ENCODE measurements at regions not wholly inside any gene's neighbourhood (a gene's known extent, or its start where the extent isn't known, plus 50 kb on each side); places are given as distances from the start of the nearest gene placed in this dataset.

DNA sequence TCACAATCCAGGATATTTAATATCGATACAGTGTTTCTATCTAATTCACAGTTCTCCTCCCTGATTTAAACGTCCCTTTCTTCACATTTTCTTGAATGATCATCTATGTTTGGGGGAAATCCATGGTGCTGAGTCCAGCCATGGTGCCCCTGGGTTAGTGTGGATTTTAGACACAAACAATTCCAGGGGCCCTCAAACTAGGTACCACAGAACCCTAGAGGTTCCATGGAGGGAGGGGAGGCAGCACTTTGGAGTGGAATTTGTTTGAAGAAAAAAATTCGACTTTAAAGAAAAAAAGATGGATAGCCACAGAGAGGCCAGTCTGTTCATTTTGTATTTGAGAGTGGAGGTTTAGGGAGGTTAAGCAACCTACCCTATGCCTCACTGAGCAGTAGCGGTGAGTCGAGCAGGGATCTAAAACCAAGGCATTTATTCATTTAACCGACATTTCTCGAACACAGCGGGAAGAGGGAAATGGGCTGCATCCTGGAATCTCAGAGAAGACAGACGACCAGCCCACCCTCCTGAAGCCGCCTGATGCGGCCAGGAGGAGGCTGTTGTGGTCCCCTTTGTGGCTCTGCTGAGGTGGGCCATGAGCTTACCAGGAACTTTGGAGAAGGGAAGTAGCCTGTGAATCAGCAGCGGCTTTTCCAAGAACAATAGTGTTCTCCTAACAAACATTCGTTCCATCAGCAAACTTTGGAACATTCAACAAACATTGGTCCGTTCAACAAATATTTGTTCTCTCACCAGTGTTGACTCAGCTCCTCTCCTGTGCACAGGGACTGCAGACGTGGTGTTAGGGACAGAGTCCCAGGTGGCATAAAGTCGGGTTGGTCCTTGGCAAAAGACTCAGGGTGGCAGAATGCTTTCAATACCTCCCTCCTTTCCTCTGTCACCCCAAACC lies 103.5 kb upstream of the ZBTB40 start:
- no peak overlapping the region for H2AFZ ChIP-seq (ENCODE audit: low read depth, low read length)
- DNase-seq (ENCODE audit: low read depth) (no peak), FAIRE-seq (no peak)
- H3K27ac ChIP-seq (ENCODE audit: low read depth, low read length) = no peak overlapping the region
- no peak overlapping the region for H3K4me2 ChIP-seq (ENCODE audit: low read length)
- H3K27me3 ChIP-seq (ENCODE audit: insufficient read depth, low read length) = peaks cover 55% of the 10 kb centered on the region
- H3K36me3 ChIP-seq (ENCODE audit: insufficient read depth, low read length) = no peaks in the 10 kb centered on the region
- H3K9me3 ChIP-seq (ENCODE audit: insufficient read depth, low read depth, low read length) = no peaks in the 10 kb centered on the region
- H3K27ac Mint-ChIP-seq (ENCODE audit: unreplicated experiment) = no peak overlapping the region
- no peaks in the 10 kb centered on the region for H4K20me1 ChIP-seq (ENCODE audit: insufficient read depth, low read length)
- H3K36me3 Mint-ChIP-seq (ENCODE audit: low read depth, unreplicated experiment) = no peaks in the 10 kb centered on the region
- H3K27me3 Mint-ChIP-seq (ENCODE audit: low read depth, unreplicated experiment) = peaks cover 58% of the 10 kb centered on the region
- H3K9ac ChIP-seq (ENCODE audit: low read length) = no peak overlapping the region
- H3K4me1 Mint-ChIP-seq (ENCODE audit: low read depth, unreplicated experiment) = peaks cover 4% of the 10 kb centered on the region
- H3K4me3 ChIP-seq (ENCODE audit: insufficient read depth, low read depth, low read length) = no peak overlapping the region
- H3K9me3 Mint-ChIP-seq (ENCODE audit: unreplicated experiment) = peaks cover 2% of the 10 kb centered on the region
- no peaks in the 10 kb centered on the region for H3K4me1 ChIP-seq (ENCODE audit: insufficient read depth, low read length)
- H3K79me2 ChIP-seq (ENCODE audit: insufficient read depth, low read length) = no peaks in the 10 kb centered on the region
- TF ChIP-seq EZH2 (IDR thresholded peaks at IDR 0.05; ENCODE audit: insufficient read depth, low read length) = no peak
- TF ChIP-seq, protein P1, sequence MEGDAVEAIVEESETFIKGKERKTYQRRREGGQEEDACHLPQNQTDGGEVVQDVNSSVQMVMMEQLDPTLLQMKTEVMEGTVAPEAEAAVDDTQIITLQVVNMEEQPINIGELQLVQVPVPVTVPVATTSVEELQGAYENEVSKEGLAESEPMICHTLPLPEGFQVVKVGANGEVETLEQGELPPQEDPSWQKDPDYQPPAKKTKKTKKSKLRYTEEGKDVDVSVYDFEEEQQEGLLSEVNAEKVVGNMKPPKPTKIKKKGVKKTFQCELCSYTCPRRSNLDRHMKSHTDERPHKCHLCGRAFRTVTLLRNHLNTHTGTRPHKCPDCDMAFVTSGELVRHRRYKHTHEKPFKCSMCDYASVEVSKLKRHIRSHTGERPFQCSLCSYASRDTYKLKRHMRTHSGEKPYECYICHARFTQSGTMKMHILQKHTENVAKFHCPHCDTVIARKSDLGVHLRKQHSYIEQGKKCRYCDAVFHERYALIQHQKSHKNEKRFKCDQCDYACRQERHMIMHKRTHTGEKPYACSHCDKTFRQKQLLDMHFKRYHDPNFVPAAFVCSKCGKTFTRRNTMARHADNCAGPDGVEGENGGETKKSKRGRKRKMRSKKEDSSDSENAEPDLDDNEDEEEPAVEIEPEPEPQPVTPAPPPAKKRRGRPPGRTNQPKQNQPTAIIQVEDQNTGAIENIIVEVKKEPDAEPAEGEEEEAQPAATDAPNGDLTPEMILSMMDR (IDR thresholded peaks at IDR 0.05; ENCODE audit: insufficient read depth, low read depth, low read length) = no peak
- H3K4me3 Mint-ChIP-seq (ENCODE audit: unreplicated experiment) = no peak overlapping the region

DNA sequence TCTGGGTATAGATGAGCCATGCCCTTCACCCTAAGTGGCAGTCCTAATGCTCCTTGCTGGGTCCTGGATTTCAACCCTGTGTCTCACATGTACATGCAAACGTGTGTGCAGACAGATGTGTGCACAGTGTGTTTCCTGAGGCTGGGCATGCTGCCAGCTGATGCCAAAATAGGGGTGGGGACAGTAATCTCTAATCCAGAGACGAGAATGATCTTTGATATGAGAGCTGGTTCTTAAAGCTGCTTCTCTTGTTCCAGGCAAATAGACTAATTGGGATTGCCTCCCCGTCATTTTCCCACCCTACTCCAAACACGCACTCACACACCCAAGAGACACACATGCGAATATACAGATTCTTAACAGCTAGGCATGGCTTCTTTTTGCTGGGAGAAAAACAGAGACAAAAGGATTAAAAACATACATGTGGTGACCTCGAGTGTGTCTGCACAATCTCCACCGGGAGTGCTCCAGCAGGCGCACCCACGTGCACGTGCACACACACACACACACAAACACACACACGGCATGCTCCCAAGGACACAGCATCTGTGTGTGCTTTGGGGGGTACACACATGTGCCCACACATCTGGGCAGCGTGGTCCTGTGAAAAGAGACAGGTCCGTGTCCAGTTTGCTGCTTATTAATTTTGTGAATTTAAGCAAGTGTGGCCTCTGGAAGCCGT lies 102.1 kb upstream of the ZBTB40 start:
- no peaks in the 10 kb centered on the region for H3K4me1 ChIP-seq (ENCODE audit: insufficient read depth, low read length)
- H4K20me1 ChIP-seq (ENCODE audit: insufficient read depth, low read length) = no peaks in the 10 kb centered on the region
- no peaks in the 10 kb centered on the region for H3K9me3 ChIP-seq (ENCODE audit: insufficient read depth, low read depth, low read length)
- peaks cover 56% of the 10 kb centered on the region for H3K27me3 ChIP-seq (ENCODE audit: insufficient read depth, low read length)
- H3K27ac ChIP-seq (ENCODE audit: low read depth, low read length) = no peak overlapping the region
- H3K9ac ChIP-seq (ENCODE audit: low read length) = no peak overlapping the region
- H3K4me3 ChIP-seq (ENCODE audit: insufficient read depth, low read depth, low read length) = no peak overlapping the region
- FAIRE-seq (no peak), DNase-seq (ENCODE audit: low read depth) (no peak)
- Mint-ChIP-seq H3K36me3 (ENCODE audit: low read depth, unreplicated experiment) (no peaks in the 10 kb centered on the region), H3K4me3 (ENCODE audit: unreplicated experiment) (no peak overlapping the region), H3K9me3 (ENCODE audit: unreplicated experiment) (peaks cover 2% of the 10 kb centered on the region), H3K27me3 (ENCODE audit: low read depth, unreplicated experiment) (peaks cover 44% of the 10 kb centered on the region), H3K27ac (ENCODE audit: unreplicated experiment) (no peak overlapping the region), H3K4me1 (ENCODE audit: low read depth, unreplicated experiment) (peaks cover 4% of the 10 kb centered on the region)
- no peaks in the 10 kb centered on the region for H3K79me2 ChIP-seq (ENCODE audit: insufficient read depth, low read length)
- TF ChIP-seq EZH2 (IDR thresholded peaks at IDR 0.05; ENCODE audit: insufficient read depth, low read length) = no peak
- TF ChIP-seq, protein P1 (IDR thresholded peaks at IDR 0.05; ENCODE audit: insufficient read depth, low read depth, low read length) = no peak
- no peaks in the 10 kb centered on the region for H3K36me3 ChIP-seq (ENCODE audit: insufficient read depth, low read length)
- H3K4me2 ChIP-seq (ENCODE audit: low read length) = no peak overlapping the region
- H2AFZ ChIP-seq (ENCODE audit: low read depth, low read length) = no peak overlapping the region
